ENCODE measurements at regions not wholly inside any gene's neighbourhood (a gene's known extent, or its start where the extent isn't known, plus 50 kb on each side); places are given as distances from the start of the nearest gene placed in this dataset.

GRCh38 chr5:124919076-124919475 is 172.6 kb upstream of the ZNF608 start:
- WGBS: 68% methylated on average over 1 of the region's 1 CpG
- TF ChIP-seq NR2F2 (IDR thresholded peaks at IDR 0.05) (no peak), YY1 (IDR thresholded peaks at IDR 0.05) (no peak)

GRCh38 chr5:124919747-124920525 is 173.5 kb upstream of the ZNF608 start:
- no peak for TF ChIP-seq RAD21 (IDR thresholded peaks at IDR 0.05)
- no peak for TF ChIP-seq FOXA1 (IDR thresholded peaks at IDR 0.05)
- no peak for TF ChIP-seq YY1 (IDR thresholded peaks at IDR 0.05)
- WGBS: 84% methylated on average over 6 of the region's 6 CpGs
- no peak for DNase-seq (ENCODE audit: low spot score)
- Histone ChIP-seq H3K4me3 (ENCODE audit: low read depth in 1 of 3, low read length in 3 of 3) (no peak overlapping the region), H3K36me3 (ENCODE audit: control insufficient read depth in 4 of 4, insufficient read depth in 3 of 4, low read depth in 1 of 4, low read length in 3 of 4) (no peaks in the 10 kb centered on the region), H3K27ac (ENCODE audit: low read depth in 1 of 2, low read length in 2 of 2) (no peak overlapping the region), H3K9ac (ENCODE audit: low read depth in 1 of 2, low read length in 2 of 2) (no peak overlapping the region), H3K4me1 (ENCODE audit: control insufficient read depth in 4 of 4, insufficient read depth in 4 of 4, low read length in 3 of 4) (no peaks in the 10 kb centered on the region), H3K27me3 (ENCODE audit: control insufficient read depth in 4 of 4, insufficient read depth in 4 of 4, low read length in 3 of 4) (no peaks in the 10 kb centered on the region), H3K9me3 (ENCODE audit: control insufficient read depth in 4 of 4, low read length in 3 of 4) (no peaks in the 10 kb centered on the region)

More at GRCh38 chr5:124919076-124919475, 172.6 kb upstream of the ZNF608 start:
- Histone ChIP-seq H3K36me3 (ENCODE audit: control insufficient read depth in 4 of 4, insufficient read depth in 3 of 4, low read depth in 1 of 4, low read length in 3 of 4) (no peaks in the 10 kb centered on the region), H3K9me3 (ENCODE audit: control insufficient read depth in 4 of 4, low read length in 3 of 4) (no peaks in the 10 kb centered on the region), H3K27me3 (ENCODE audit: control insufficient read depth in 4 of 4, insufficient read depth in 4 of 4, low read length in 3 of 4) (no peaks in the 10 kb centered on the region), H3K27ac (ENCODE audit: low read depth in 1 of 2, low read length in 2 of 2) (no peak overlapping the region), H3K9ac (ENCODE audit: low read depth in 1 of 2, low read length in 2 of 2) (no peak overlapping the region), H3K4me3 (ENCODE audit: low read depth in 1 of 3, low read length in 3 of 3) (no peak overlapping the region), H3K4me1 (ENCODE audit: control insufficient read depth in 4 of 4, insufficient read depth in 4 of 4, low read length in 3 of 4) (no peaks in the 10 kb centered on the region)
- DNase-seq (ENCODE audit: low spot score): no peak

DNA sequence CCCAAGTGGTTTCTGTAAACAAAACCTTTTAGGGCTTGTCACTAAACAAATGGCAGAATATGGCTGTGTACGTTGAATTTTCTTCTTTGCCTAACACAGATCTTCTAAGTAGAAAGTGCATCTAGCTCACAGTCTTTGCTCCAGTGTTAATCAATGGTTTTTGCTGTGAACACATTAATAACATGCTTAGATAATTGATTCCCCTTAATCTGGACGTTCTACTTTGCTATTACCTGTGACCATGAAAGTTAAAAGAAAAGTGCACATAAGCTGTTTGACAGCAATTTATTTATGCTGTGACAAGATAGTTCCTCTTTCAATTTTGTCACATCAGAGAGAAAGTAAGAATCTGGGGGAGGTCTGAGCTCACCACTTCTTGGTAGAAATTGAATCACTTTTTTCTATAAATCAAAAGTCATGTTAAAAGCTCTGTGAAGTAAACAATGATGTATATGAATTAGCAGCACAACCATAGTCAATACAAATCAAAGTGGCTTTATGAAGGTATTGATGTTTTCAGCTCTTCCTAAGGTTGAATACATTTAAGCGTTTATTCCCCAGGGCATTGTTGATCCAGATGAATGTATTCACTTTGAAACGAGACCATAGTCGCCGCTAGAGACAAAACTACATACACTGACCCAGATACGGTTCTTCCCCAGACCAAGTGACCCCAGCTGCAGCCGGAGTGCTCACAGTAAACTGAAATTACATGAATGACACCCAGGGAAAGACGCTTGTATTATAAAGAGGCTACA is 174.6 kb upstream of the ZNF608 start:
- H3K4me1 ChIP-seq (ENCODE audit: control insufficient read depth in 4 of 4, insufficient read depth in 4 of 4, low read length in 3 of 4): no peaks in the 10 kb centered on the region
- TF ChIP-seq, protein P1, sequence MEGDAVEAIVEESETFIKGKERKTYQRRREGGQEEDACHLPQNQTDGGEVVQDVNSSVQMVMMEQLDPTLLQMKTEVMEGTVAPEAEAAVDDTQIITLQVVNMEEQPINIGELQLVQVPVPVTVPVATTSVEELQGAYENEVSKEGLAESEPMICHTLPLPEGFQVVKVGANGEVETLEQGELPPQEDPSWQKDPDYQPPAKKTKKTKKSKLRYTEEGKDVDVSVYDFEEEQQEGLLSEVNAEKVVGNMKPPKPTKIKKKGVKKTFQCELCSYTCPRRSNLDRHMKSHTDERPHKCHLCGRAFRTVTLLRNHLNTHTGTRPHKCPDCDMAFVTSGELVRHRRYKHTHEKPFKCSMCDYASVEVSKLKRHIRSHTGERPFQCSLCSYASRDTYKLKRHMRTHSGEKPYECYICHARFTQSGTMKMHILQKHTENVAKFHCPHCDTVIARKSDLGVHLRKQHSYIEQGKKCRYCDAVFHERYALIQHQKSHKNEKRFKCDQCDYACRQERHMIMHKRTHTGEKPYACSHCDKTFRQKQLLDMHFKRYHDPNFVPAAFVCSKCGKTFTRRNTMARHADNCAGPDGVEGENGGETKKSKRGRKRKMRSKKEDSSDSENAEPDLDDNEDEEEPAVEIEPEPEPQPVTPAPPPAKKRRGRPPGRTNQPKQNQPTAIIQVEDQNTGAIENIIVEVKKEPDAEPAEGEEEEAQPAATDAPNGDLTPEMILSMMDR (IDR thresholded peaks at IDR 0.05; ENCODE audit: low read depth, low read length, missing input control): no peak
- TF ChIP-seq FOXA1 (IDR thresholded peaks at IDR 0.05): no peak
- no peak for TF ChIP-seq EGR1 (IDR thresholded peaks at IDR 0.05; ENCODE audit: low read depth in 2 of 2)
- TF ChIP-seq, protein P2, sequence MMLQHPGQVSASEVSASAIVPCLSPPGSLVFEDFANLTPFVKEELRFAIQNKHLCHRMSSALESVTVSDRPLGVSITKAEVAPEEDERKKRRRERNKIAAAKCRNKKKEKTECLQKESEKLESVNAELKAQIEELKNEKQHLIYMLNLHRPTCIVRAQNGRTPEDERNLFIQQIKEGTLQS (IDR thresholded peaks at IDR 0.05): no peak
- TF ChIP-seq TAF1 (conservative IDR thresholded peaks at IDR 0.05): no peak
- no peak for TF ChIP-seq YY1 (IDR thresholded peaks at IDR 0.05)
- no peak for TF ChIP-seq RXRA (IDR thresholded peaks at IDR 0.05)
- TF ChIP-seq ZBTB33 (IDR thresholded peaks at IDR 0.05): no peak
- TF ChIP-seq, protein P3, sequence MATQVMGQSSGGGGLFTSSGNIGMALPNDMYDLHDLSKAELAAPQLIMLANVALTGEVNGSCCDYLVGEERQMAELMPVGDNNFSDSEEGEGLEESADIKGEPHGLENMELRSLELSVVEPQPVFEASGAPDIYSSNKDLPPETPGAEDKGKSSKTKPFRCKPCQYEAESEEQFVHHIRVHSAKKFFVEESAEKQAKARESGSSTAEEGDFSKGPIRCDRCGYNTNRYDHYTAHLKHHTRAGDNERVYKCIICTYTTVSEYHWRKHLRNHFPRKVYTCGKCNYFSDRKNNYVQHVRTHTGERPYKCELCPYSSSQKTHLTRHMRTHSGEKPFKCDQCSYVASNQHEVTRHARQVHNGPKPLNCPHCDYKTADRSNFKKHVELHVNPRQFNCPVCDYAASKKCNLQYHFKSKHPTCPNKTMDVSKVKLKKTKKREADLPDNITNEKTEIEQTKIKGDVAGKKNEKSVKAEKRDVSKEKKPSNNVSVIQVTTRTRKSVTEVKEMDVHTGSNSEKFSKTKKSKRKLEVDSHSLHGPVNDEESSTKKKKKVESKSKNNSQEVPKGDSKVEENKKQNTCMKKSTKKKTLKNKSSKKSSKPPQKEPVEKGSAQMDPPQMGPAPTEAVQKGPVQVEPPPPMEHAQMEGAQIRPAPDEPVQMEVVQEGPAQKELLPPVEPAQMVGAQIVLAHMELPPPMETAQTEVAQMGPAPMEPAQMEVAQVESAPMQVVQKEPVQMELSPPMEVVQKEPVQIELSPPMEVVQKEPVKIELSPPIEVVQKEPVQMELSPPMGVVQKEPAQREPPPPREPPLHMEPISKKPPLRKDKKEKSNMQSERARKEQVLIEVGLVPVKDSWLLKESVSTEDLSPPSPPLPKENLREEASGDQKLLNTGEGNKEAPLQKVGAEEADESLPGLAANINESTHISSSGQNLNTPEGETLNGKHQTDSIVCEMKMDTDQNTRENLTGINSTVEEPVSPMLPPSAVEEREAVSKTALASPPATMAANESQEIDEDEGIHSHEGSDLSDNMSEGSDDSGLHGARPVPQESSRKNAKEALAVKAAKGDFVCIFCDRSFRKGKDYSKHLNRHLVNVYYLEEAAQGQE (IDR thresholded peaks at IDR 0.05): no peak
- no peak for TF ChIP-seq HNF4A (conservative IDR thresholded peaks at IDR 0.05)
- no peak for TF ChIP-seq HNF4G (IDR thresholded peaks at IDR 0.05)
- no peak for TF ChIP-seq RAD21 (IDR thresholded peaks at IDR 0.05)
- no peak for TF ChIP-seq MAX (IDR thresholded peaks at IDR 0.05)
- TF ChIP-seq FOXA2 (IDR thresholded peaks at IDR 0.05): no peak
- WGBS: 76% methylated on average over 9 of the region's 9 CpGs
- H3K9me3 ChIP-seq (ENCODE audit: control insufficient read depth in 4 of 4, low read length in 3 of 4): no peaks in the 10 kb centered on the region
- H3K9ac ChIP-seq (ENCODE audit: low read depth in 1 of 2, low read length in 2 of 2): no peak overlapping the region
- no peaks in the 10 kb centered on the region for H3K27me3 ChIP-seq (ENCODE audit: control insufficient read depth in 4 of 4, insufficient read depth in 4 of 4, low read length in 3 of 4)
- H3K36me3 ChIP-seq (ENCODE audit: control insufficient read depth in 4 of 4, insufficient read depth in 3 of 4, low read depth in 1 of 4, low read length in 3 of 4): no peaks in the 10 kb centered on the region
- no peak overlapping the region for H3K4me3 ChIP-seq (ENCODE audit: low read depth in 1 of 3, low read length in 3 of 3)
- DNase-seq (ENCODE audit: low spot score): no peak
- no peak overlapping the region for H3K27ac ChIP-seq (ENCODE audit: low read depth in 1 of 2, low read length in 2 of 2)

All from liver (tissue), 8 donors.